ENCODE measurements at regions not wholly inside any gene's neighbourhood (a gene's known extent, or its start where the extent isn't known, plus 50 kb on each side); places are given as distances from the start of the nearest gene placed in this dataset.

DNA sequence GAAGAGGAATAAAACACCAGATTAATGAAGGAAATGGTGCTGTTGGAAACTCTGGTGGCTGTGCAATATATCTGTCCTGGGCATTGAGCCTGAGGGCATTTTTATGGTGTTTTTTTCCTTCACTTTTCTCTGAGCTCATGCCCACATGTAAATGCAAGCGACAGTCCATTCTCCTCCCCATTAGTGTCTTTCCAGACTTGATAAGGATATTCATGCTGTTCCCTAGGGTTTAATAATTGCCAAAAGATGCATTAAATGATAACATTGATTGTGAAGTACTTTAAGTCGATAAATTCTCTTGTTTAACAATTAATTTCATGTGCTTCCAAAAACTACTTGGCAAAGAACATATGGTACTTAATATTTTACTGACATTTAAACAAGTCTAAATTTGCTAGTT, 384.7 kb downstream of the MDFIC start:
- H3K27me3 ChIP-seq = peaks cover 3% of the 10 kb centered on the region
- no peaks in the 10 kb centered on the region for H3K36me3 ChIP-seq
- no peaks in the 10 kb centered on the region for H3K9me3 ChIP-seq
- TF ChIP-seq POLR2AphosphoS5 (IDR thresholded peaks at IDR 0.05) (no peak), EP300 (IDR thresholded peaks at IDR 0.05) (no peak), POLR2A (IDR thresholded peaks at IDR 0.05) (no peak)
- TF ChIP-seq, protein P1, sequence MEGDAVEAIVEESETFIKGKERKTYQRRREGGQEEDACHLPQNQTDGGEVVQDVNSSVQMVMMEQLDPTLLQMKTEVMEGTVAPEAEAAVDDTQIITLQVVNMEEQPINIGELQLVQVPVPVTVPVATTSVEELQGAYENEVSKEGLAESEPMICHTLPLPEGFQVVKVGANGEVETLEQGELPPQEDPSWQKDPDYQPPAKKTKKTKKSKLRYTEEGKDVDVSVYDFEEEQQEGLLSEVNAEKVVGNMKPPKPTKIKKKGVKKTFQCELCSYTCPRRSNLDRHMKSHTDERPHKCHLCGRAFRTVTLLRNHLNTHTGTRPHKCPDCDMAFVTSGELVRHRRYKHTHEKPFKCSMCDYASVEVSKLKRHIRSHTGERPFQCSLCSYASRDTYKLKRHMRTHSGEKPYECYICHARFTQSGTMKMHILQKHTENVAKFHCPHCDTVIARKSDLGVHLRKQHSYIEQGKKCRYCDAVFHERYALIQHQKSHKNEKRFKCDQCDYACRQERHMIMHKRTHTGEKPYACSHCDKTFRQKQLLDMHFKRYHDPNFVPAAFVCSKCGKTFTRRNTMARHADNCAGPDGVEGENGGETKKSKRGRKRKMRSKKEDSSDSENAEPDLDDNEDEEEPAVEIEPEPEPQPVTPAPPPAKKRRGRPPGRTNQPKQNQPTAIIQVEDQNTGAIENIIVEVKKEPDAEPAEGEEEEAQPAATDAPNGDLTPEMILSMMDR (IDR thresholded peaks at IDR 0.05) = no peak
- no peak overlapping the region for H3K27ac ChIP-seq
- WGBS = 37% methylated on average over 2 of the region's 2 CpGs
- DNase-seq (ENCODE audit: low spot score in 2 of 2) = no peak
- H3K4me1 ChIP-seq = no peaks in the 10 kb centered on the region
- no peak overlapping the region for H3K4me3 ChIP-seq

DNA sequence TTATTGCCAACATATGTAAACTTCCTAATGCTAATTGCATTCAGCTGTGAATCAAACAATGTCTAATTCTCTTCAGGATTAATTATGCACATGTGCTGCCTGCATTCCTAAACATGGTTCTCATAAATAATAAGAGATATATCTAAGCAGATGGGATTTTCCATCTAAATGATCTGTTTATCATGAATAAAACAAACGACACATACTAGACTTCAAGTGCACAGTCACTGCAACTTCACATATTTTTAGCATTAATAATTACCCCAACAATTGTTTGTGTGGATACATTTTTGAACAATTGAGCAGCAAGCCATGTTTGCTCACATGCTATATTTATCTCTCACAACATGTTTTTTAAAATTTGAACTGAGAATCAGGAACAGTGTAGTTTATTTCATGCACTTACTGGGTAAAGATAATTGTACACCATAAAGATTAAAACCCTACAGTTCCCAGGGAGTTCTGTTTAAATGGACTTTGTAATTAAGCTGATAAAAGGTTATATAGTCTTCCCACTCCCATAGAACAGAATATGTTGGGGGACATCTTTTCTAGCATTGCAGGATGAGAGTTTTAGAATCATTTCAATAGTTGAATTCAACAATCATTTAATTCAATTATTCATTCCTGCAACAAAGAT, 378.5 kb downstream of the MDFIC start:
- Histone ChIP-seq H3K36me3 (no peaks in the 10 kb centered on the region), H3K27me3 (peaks cover 3% of the 10 kb centered on the region), H3K9me3 (no peaks in the 10 kb centered on the region), H3K4me1 (no peaks in the 10 kb centered on the region), H3K27ac (no peak overlapping the region), H3K4me3 (no peak overlapping the region)
- WGBS = 29% methylated on average over 1 of the region's 1 CpG
- DNase-seq (ENCODE audit: low spot score in 2 of 2) = no peak
- TF ChIP-seq, protein P1 (IDR thresholded peaks at IDR 0.05) = no peak
- no peak for TF ChIP-seq POLR2AphosphoS5 (IDR thresholded peaks at IDR 0.05)
- TF ChIP-seq EP300 (IDR thresholded peaks at IDR 0.05) = no peak
- TF ChIP-seq POLR2A (IDR thresholded peaks at IDR 0.05) = no peak

DNA sequence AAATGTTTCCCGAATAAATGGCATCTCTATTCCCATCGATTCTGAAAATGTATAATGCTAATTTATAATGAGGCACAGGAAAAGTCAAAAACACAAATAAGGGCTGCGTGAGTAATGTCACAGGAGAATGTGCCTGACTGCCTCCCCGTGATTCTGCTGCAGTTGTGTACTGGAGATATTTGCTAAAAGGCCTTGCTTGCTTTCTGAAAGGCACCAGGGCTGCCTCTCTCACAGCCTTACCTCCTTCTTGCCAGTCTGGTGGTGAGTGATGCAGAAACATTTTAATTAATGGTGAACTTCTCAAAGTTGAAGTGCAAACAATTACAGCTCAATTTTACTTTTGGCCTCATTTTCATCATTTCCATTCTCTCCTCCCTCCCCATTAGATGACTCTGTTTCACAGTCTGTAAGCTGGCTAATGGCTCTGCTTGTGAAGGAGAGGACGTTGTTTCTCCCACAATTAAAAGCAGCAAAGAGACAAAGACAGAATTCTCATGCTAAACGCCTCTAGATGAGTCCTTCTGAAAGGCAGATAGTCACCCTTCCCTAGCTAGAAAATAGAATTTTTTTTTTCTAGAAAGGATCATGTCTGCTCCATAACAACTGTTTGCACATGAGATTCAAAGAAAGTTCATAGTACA, 377.6 kb downstream of the MDFIC start:
- WGBS = 67% methylated on average over 6 of the region's 6 CpGs
- Histone ChIP-seq H3K4me1 (no peaks in the 10 kb centered on the region), H3K36me3 (no peaks in the 10 kb centered on the region), H3K27me3 (peaks cover 3% of the 10 kb centered on the region), H3K9me3 (no peaks in the 10 kb centered on the region), H3K4me3 (no peak overlapping the region), H3K27ac (no peak overlapping the region)
- DNase-seq (ENCODE audit: low spot score in 2 of 2) = no peak
- TF ChIP-seq, protein P1 (IDR thresholded peaks at IDR 0.05) = no peak
- TF ChIP-seq EP300 (IDR thresholded peaks at IDR 0.05) (no peak), POLR2AphosphoS5 (IDR thresholded peaks at IDR 0.05) (no peak), POLR2A (IDR thresholded peaks at IDR 0.05) (no peak)

DNA sequence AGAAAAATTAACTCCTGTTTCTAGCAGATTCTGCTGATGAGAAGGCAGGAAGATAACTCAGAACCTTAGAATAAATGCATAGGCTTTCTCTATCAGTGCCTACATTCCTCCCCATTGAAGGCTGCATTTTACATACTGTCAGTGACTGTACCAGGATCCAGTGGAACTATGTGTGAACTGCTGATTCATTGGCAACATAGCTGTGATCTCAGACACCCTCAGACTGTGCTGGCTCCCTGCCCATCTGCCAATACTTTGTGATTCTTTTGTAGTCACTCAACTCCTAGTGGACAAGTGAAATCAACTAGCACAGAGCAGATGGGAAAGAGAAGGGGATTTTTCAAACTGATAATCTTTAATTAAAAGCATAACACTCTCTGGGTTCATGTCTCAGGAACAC, 375.8 kb downstream of the MDFIC start:
- TF ChIP-seq, protein P1 (IDR thresholded peaks at IDR 0.05) = no peak
- TF ChIP-seq POLR2AphosphoS5 (IDR thresholded peaks at IDR 0.05) (no peak), POLR2A (IDR thresholded peaks at IDR 0.05) (no peak), EP300 (IDR thresholded peaks at IDR 0.05) (no peak)
- no peak for DNase-seq (ENCODE audit: low spot score in 2 of 2)
- Histone ChIP-seq H3K4me1 (no peaks in the 10 kb centered on the region), H3K9me3 (no peaks in the 10 kb centered on the region), H3K4me3 (no peak overlapping the region), H3K27me3 (no peaks in the 10 kb centered on the region), H3K36me3 (no peaks in the 10 kb centered on the region), H3K27ac (no peak overlapping the region)

DNA sequence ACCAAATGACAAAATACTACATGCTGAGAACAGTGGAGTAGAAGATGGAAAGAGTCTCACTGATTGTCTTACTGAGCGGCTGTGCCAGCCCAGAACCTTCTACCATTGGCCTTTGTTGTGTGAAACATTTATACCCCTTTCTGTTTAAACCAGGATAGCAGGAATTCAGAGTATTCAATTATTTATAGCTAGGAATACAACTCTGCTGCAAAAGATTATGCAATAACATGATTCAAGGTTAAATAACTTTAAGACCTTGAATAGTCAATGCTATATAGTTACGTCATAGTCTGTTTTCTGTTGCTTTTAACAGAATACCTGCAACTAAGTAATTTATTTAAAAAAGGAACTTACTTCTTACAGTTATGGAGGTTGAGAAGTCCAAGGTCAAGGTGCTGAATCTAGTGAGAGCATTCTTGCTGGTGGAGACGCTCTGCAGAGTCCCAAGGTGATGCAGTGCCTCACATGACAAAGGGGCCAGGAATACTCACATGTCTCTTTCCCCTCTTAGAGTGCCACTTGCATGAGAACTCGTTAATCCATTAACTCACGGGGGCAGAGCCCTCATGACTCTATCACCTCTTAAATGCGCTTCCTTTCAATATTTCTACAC, 371.8 kb downstream of the MDFIC start:
- no peak for TF ChIP-seq EP300 (IDR thresholded peaks at IDR 0.05)
- no peak for TF ChIP-seq POLR2A (IDR thresholded peaks at IDR 0.05)
- TF ChIP-seq, protein P1 (IDR thresholded peaks at IDR 0.05) = no peak
- TF ChIP-seq POLR2AphosphoS5 (IDR thresholded peaks at IDR 0.05) = no peak
- no peaks in the 10 kb centered on the region for H3K4me1 ChIP-seq
- no peaks in the 10 kb centered on the region for H3K9me3 ChIP-seq
- H3K27me3 ChIP-seq = peaks cover 2% of the 10 kb centered on the region
- 76% methylated on average over 6 of the region's 6 CpGs for WGBS
- no peak overlapping the region for H3K4me3 ChIP-seq
- DNase-seq (ENCODE audit: low spot score in 2 of 2) = no peak
- no peaks in the 10 kb centered on the region for H3K36me3 ChIP-seq
- no peak overlapping the region for H3K27ac ChIP-seq

Measured in suprapubic skin (tissue), 4 donors.